Stimulated activated naive B cell treated with anti-CD40 and anti-IgM and Interleukin-4, amounts not matched to agents 10 μg/mL and 1 μg/mL and 100 μg/mL, for 72 hours (primary cell): ENCODE measurements at regions not wholly inside any gene's neighbourhood (a gene's known extent, or its start where the extent isn't known, plus 50 kb on each side); places are given as distances from the start of the nearest gene placed in this dataset.

Experiments used
- ATAC-seq, 2 donors: fragments of 150-1000 bp; cut with Tn5 transposase; replicated peaks; 2 replicates each; pipeline ENCODE4 v1.10.0; 2021; ENCODE audit warnings: moderate library complexity in 1 of 2
- DNase-seq: peaks from one replicate; pipeline ENCODE4 v3.0.0; 2021
- H3K27ac Mint-ChIP-seq: one replicate; pipeline ENCODE4 v1.8.0; 2022; ENCODE audit warnings: mild to moderate bottlenecking, mixed read lengths
- H3K27me3 Mint-ChIP-seq, 2 donors: one replicate each; pipeline ENCODE4 v1.8.0; 2022; ENCODE audit warnings: mixed read lengths in 2 of 2
- H3K36me3 Mint-ChIP-seq, 2 donors: one replicate each; pipeline ENCODE4 v1.8.0; 2022; ENCODE audit warnings: mixed read lengths in 2 of 2, mild to moderate bottlenecking in 1 of 2
- H3K4me1 Mint-ChIP-seq, 2 donors: one replicate each; pipeline ENCODE4 v1.8.0; 2022; ENCODE audit warnings: mixed read lengths in 2 of 2, mild to moderate bottlenecking in 1 of 2
- H3K4me3 Mint-ChIP-seq, 2 donors: one replicate each; pipeline ENCODE4 v1.8.0; 2022; ENCODE audit warnings: mild to moderate bottlenecking in 2 of 2, mixed read lengths in 2 of 2, moderate library complexity in 1 of 2
- H3K9me3 Mint-ChIP-seq, 2 donors: one replicate each; pipeline ENCODE4 v1.8.0; 2022; ENCODE audit warnings: mixed read lengths in 2 of 2, mild to moderate bottlenecking in 1 of 2

GRCh38 chr5:120358949-120359348 lies 105.2 kb upstream of the PRR16 start:
- H3K9me3 Mint-ChIP-seq: no peaks in the 10 kb centered on the region
- H3K36me3 Mint-ChIP-seq: no peaks in the 10 kb centered on the region
- H3K27me3 Mint-ChIP-seq: no peaks in the 10 kb centered on the region
- no peaks in the 10 kb centered on the region for H3K4me1 Mint-ChIP-seq
- H3K4me3 Mint-ChIP-seq: no peak overlapping the region
- no peak for ATAC-seq
- no peak overlapping the region for H3K27ac Mint-ChIP-seq
- DNase-seq: no peak

- H3K4me3 Mint-ChIP-seq: no peak overlapping the region
- ATAC-seq (no peak), DNase-seq (no peak)
- H3K4me1 Mint-ChIP-seq: no peaks in the 10 kb centered on the region
- H3K9me3 Mint-ChIP-seq: no peaks in the 10 kb centered on the region
- no peaks in the 10 kb centered on the region for H3K27me3 Mint-ChIP-seq
- H3K36me3 Mint-ChIP-seq: no peaks in the 10 kb centered on the region
- H3K27ac Mint-ChIP-seq: no peak overlapping the region
Measured at GRCh38 chr5:120361941-120362340, 102.2 kb upstream of the PRR16 start.

DNA sequence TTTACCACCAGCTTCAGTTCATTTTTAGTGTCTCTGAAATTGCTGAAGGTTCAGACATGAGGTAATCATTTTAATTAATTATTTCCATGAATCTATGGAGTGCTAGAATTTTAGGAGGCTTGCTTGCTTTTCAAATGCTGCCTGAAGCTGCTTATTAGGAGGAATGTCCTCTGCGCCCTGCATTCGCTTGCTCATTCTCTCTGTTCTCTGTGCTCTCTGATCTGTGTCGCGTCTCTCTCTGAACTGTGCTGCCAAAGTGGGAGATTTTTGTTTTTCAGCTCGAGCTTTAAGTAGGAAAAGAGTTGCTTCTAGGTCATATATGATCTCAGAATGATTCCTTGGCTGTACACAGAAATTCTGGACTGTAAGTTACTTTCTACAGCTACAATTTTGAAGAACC lies 101.7 kb upstream of the PRR16 start:
- no peaks in the 10 kb centered on the region for H3K4me1 Mint-ChIP-seq
- ATAC-seq (no peak), DNase-seq (no peak)
- H3K27ac Mint-ChIP-seq: no peak overlapping the region
- H3K27me3 Mint-ChIP-seq: no peaks in the 10 kb centered on the region
- no peak overlapping the region for H3K4me3 Mint-ChIP-seq
- H3K9me3 Mint-ChIP-seq: no peaks in the 10 kb centered on the region
- H3K36me3 Mint-ChIP-seq: no peaks in the 10 kb centered on the region

DNA sequence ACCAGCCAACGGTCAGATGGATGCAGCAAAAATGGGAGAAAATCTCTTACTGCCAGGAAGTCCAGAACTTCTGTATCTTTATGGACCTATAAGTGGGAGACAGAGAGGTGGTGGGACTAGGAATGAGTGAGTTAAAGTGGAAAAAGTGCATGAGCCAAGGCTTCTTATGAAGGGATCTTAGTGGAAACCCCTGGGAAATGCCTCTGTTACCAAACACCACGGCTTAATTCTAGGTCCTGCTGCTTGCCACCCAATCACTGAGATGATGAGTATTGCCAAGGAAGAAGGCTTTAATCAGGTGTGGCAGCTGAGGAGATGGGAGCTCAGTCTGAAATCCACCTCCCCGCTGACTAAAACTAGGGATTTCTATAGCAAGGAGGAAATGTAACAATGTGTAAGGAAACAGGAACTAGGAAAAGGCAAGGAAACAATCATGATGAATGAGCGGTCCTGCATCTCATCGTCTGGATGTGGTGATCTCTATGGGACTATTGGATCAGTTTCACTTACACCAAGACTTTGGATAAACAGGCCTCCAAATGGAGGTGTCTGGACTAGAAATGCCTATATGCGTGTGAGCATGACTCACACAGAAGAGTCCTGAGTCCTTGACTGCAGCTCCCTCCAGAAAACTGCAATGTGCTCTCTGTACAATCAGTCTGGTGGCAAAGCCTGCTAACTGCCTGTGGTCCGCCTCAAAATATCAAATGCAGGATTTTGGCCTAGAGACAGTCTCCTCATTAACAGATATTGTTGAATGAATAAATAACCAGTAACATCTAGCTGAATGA lies 98.2 kb upstream of the PRR16 start:
- no peak for DNase-seq
- no peak for ATAC-seq
- no peak overlapping the region for H3K4me3 Mint-ChIP-seq
- no peaks in the 10 kb centered on the region for H3K4me1 Mint-ChIP-seq
- H3K9me3 Mint-ChIP-seq: no peaks in the 10 kb centered on the region
- no peaks in the 10 kb centered on the region for H3K27me3 Mint-ChIP-seq
- H3K27ac Mint-ChIP-seq: no peak overlapping the region
- H3K36me3 Mint-ChIP-seq: no peaks in the 10 kb centered on the region

DNA sequence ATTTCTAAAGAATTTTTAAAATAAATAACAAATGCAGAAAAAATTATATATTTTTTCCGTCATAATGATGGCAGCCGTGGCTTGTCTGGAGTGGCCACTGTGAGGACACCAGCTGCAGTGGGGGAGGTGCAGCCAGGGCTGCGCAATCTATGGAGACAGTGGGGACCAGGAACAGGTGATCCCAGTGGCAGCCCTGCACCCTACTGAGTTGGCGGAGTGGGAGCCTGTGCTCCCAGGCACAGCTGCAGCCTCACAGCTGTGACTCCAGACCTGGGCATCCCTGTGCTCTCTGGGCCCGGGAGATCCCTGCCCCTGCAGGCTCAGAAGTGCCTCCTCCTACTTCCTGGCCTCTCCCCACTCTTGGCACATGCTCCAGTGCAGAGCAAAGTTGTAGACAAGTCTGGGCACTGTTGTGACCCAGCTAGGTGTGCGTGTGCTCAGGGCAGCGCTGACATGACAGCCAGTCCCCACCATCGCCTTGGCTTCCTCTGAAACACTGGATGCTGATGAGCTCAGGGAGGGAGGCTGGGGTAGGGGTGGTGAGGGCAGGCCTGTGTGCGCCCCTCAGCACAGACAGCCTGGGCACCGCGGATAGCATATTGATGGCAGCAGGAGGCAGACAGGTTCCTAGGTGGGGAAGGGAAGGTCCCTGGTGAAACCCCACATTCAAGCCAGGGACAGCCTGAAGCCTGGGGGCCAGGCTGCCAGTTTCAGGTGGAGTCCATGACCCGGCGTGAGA lies 96.0 kb upstream of the PRR16 start:
- ATAC-seq: no peak
- Mint-ChIP-seq H3K4me3 (no peak overlapping the region), H3K27me3 (no peaks in the 10 kb centered on the region), H3K27ac (no peak overlapping the region), H3K9me3 (no peaks in the 10 kb centered on the region), H3K36me3 (no peaks in the 10 kb centered on the region), H3K4me1 (no peaks in the 10 kb centered on the region)
- DNase-seq: no peak

GRCh38 chr5:120368923-120369715 lies 95.0 kb upstream of the PRR16 start:
- DNase-seq: no peak
- H3K36me3 Mint-ChIP-seq: no peaks in the 10 kb centered on the region
- no peaks in the 10 kb centered on the region for H3K27me3 Mint-ChIP-seq
- peak in 1 of 2 donors; percentile 7 for ATAC-seq
- no peak overlapping the region for H3K27ac Mint-ChIP-seq
- H3K4me3 Mint-ChIP-seq: no peak overlapping the region
- no peaks in the 10 kb centered on the region for H3K9me3 Mint-ChIP-seq
- no peaks in the 10 kb centered on the region for H3K4me1 Mint-ChIP-seq

- Mint-ChIP-seq H3K27ac (no peak overlapping the region), H3K4me3 (no peak overlapping the region), H3K36me3 (no peaks in the 10 kb centered on the region), H3K4me1 (no peaks in the 10 kb centered on the region), H3K27me3 (no peaks in the 10 kb centered on the region), H3K9me3 (peaks cover 2 to 4% of the 10 kb centered on the region in 2 donors)
- no peak for ATAC-seq
- DNase-seq: no peak
Measured at GRCh38 chr5:120372899-120373298, 91.2 kb upstream of the PRR16 start.

DNA sequence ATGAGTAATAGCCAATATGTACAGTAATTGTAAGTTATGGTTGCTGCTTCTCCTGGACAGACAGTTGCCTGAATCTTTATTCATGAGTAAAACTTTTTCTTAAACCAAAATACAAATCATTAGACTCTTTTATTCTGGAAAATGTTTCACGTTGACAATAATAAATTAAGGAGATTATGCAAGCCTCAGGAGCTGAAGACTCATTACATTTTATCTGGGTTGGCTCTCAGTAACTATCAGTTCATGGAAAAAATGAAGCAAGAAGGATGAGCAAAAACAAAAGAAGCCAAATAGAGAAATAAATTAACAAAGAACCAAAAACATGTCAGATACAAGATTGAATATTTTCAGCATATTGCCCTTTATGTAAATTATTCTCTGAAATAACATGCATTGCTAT lies 88.9 kb upstream of the PRR16 start:
- Mint-ChIP-seq H3K9me3 (peaks cover 11 to 12% of the 10 kb centered on the region in 2 donors), H3K27ac (no peak overlapping the region), H3K4me3 (no peak overlapping the region), H3K4me1 (no peaks in the 10 kb centered on the region), H3K36me3 (no peaks in the 10 kb centered on the region), H3K27me3 (no peaks in the 10 kb centered on the region)
- DNase-seq (no peak), ATAC-seq (no peak)

GRCh38 chr5:120380644-120381043 lies 83.5 kb upstream of the PRR16 start:
- ATAC-seq (no peak), DNase-seq (no peak)
- peaks cover 11 to 12% of the 10 kb centered on the region in 2 donors for H3K9me3 Mint-ChIP-seq
- H3K4me1 Mint-ChIP-seq: no peaks in the 10 kb centered on the region
- no peak overlapping the region for H3K4me3 Mint-ChIP-seq
- no peaks in the 10 kb centered on the region for H3K27me3 Mint-ChIP-seq
- H3K27ac Mint-ChIP-seq: no peak overlapping the region
- no peaks in the 10 kb centered on the region for H3K36me3 Mint-ChIP-seq

DNA sequence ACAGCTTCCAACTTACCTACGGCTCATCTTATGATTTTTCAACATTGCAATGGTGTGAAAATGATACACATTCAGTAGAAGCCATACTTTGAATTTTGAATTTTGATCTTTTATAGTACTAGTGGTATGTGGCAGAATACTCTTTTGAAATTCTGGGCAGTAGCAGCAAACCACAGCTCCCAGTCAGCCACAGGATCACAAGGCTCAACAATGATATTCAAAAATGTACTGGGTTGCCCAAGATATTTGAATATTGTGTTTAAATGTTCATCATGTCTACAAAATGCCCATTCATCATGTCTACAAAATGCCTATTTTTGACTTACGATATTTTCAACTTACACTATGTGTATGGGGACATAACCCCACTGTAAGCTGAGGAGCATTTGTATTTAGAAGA lies 81.3 kb upstream of the PRR16 start:
- H3K27me3 Mint-ChIP-seq: no peaks in the 10 kb centered on the region
- no peaks in the 10 kb centered on the region for H3K36me3 Mint-ChIP-seq
- no peak overlapping the region for H3K4me3 Mint-ChIP-seq
- H3K4me1 Mint-ChIP-seq: peaks cover 0 to 7% of the 10 kb centered on the region in 2 donors
- no peak overlapping the region for H3K27ac Mint-ChIP-seq
- H3K9me3 Mint-ChIP-seq: peaks cover 8 to 9% of the 10 kb centered on the region in 2 donors
- no peak for DNase-seq
- ATAC-seq: no peak

GRCh38 chr5:120386981-120387380 lies 77.1 kb upstream of the PRR16 start:
- no peak overlapping the region for H3K27ac Mint-ChIP-seq
- peaks cover 4 to 17% of the 10 kb centered on the region in 2 donors for H3K4me1 Mint-ChIP-seq
- no peaks in the 10 kb centered on the region for H3K9me3 Mint-ChIP-seq
- ATAC-seq (no peak), DNase-seq (no peak)
- no peak overlapping the region for H3K4me3 Mint-ChIP-seq
- H3K36me3 Mint-ChIP-seq: no peaks in the 10 kb centered on the region
- no peaks in the 10 kb centered on the region for H3K27me3 Mint-ChIP-seq

DNA sequence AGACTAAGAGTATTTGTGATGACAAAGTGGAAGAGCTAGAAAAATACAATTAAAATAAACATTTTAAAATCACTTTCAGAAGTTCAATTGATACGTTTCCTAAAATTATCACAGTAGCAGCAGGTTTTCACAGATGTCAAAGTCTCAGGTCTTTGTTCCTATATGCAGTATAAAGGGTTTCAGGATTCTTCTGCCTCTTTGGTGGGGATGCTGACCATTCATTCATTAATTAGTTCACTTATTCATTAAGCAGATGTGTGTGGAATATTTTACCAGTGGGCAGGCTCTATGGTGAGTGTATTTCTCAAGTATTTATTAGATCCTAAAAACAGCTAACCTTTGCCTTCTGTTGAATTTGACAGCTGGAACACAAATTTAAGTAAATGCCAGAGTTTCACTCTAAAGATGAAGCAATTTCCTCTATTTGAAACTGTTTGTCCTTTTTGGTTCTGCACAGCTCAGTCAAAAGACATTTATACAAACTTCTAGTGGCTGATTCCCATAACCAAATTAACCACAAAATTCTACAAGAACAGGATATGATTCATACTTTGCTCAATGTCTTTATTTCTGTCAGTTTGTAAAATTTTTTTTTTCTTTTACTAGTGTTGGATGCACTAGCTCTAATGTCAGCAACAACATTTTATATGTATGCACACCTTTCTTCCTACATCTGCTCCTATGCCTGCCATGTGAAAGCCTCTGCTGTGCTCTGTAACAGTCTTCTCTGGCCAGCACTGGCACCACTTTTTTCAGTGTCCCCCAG lies 75.9 kb upstream of the PRR16 start:
- DNase-seq: no peak
- Mint-ChIP-seq H3K36me3 (no peaks in the 10 kb centered on the region), H3K4me1 (peaks cover 4 to 17% of the 10 kb centered on the region in 2 donors), H3K4me3 (peak overlapping the region in 1 of 2 donors; percentile 1), H3K27me3 (no peaks in the 10 kb centered on the region), H3K9me3 (no peaks in the 10 kb centered on the region), H3K27ac (no peak overlapping the region)
- ATAC-seq: peak; percentile 85 to 89

GRCh38 chr5:120394259-120394658 lies 69.8 kb upstream of the PRR16 start:
- peaks cover 8 to 11% of the 10 kb centered on the region in 2 donors for H3K9me3 Mint-ChIP-seq
- no peak overlapping the region for H3K27ac Mint-ChIP-seq
- peaks cover 0 to 5% of the 10 kb centered on the region in 2 donors for H3K27me3 Mint-ChIP-seq
- no peak for DNase-seq
- peaks cover 0 to 8% of the 10 kb centered on the region in 2 donors for H3K4me1 Mint-ChIP-seq
- no peak overlapping the region for H3K4me3 Mint-ChIP-seq
- no peak for ATAC-seq
- peaks cover 0 to 5% of the 10 kb centered on the region in 2 donors for H3K36me3 Mint-ChIP-seq

DNA sequence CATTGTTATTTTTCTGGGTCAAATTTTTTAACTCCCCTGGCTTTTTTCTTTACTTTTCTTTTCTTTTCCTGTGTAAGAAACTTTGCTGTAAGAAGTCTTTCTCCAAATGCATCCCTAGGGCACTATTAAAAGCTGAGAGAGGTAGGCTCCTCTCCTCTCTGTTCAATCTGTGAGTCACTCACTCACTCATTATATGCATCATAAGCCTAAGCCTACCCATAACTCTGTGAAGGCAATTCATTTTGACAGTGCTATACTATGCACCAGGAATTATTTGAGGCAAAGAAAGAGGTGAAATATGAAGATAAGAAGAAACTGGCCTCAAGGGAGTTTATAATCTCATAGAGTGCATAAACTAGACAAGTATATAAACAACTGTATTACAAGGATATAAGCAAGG lies 67.9 kb upstream of the PRR16 start:
- H3K4me3 Mint-ChIP-seq: no peak overlapping the region
- peaks cover 0 to 5% of the 10 kb centered on the region in 2 donors for H3K27me3 Mint-ChIP-seq
- ATAC-seq (no peak), DNase-seq (no peak)
- no peak overlapping the region for H3K27ac Mint-ChIP-seq
- peaks cover 10 to 15% of the 10 kb centered on the region in 2 donors for H3K9me3 Mint-ChIP-seq
- H3K36me3 Mint-ChIP-seq: peaks cover 0 to 5% of the 10 kb centered on the region in 2 donors
- peaks cover 0 to 8% of the 10 kb centered on the region in 2 donors for H3K4me1 Mint-ChIP-seq
